ENCODE measurements at regions not wholly inside any gene's neighbourhood (a gene's known extent, or its start where the extent isn't known, plus 50 kb on each side); places are given as distances from the start of the nearest gene placed in this dataset.

DNA sequence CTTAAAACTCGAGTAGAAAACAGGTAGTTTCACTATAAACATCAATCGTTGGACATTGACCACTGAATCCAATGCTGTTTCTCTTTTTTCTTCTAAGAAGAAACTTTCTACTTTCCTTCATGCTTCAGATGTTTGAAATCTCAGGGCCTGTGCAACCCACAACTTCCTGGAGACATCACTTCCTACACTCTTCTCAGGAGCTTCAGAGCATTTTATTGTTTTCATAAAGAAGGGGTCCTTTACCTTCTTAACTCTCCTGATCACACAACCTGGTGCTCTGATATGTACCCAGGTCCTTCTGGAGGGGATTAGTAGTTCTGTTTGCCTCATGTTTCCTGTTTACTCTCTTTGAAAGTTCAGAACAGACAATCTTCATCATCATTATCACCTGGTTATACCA, 113.0 kb upstream of the VAV3 start:
- TF ChIP-seq, protein P1, sequence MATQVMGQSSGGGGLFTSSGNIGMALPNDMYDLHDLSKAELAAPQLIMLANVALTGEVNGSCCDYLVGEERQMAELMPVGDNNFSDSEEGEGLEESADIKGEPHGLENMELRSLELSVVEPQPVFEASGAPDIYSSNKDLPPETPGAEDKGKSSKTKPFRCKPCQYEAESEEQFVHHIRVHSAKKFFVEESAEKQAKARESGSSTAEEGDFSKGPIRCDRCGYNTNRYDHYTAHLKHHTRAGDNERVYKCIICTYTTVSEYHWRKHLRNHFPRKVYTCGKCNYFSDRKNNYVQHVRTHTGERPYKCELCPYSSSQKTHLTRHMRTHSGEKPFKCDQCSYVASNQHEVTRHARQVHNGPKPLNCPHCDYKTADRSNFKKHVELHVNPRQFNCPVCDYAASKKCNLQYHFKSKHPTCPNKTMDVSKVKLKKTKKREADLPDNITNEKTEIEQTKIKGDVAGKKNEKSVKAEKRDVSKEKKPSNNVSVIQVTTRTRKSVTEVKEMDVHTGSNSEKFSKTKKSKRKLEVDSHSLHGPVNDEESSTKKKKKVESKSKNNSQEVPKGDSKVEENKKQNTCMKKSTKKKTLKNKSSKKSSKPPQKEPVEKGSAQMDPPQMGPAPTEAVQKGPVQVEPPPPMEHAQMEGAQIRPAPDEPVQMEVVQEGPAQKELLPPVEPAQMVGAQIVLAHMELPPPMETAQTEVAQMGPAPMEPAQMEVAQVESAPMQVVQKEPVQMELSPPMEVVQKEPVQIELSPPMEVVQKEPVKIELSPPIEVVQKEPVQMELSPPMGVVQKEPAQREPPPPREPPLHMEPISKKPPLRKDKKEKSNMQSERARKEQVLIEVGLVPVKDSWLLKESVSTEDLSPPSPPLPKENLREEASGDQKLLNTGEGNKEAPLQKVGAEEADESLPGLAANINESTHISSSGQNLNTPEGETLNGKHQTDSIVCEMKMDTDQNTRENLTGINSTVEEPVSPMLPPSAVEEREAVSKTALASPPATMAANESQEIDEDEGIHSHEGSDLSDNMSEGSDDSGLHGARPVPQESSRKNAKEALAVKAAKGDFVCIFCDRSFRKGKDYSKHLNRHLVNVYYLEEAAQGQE (IDR thresholded peaks at IDR 0.05; ENCODE audit: low read depth), result no peak
- TF ChIP-seq, protein P2, sequence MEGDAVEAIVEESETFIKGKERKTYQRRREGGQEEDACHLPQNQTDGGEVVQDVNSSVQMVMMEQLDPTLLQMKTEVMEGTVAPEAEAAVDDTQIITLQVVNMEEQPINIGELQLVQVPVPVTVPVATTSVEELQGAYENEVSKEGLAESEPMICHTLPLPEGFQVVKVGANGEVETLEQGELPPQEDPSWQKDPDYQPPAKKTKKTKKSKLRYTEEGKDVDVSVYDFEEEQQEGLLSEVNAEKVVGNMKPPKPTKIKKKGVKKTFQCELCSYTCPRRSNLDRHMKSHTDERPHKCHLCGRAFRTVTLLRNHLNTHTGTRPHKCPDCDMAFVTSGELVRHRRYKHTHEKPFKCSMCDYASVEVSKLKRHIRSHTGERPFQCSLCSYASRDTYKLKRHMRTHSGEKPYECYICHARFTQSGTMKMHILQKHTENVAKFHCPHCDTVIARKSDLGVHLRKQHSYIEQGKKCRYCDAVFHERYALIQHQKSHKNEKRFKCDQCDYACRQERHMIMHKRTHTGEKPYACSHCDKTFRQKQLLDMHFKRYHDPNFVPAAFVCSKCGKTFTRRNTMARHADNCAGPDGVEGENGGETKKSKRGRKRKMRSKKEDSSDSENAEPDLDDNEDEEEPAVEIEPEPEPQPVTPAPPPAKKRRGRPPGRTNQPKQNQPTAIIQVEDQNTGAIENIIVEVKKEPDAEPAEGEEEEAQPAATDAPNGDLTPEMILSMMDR (IDR thresholded peaks at IDR 0.05 in 2 of 3, conservative IDR thresholded peaks at IDR 0.05 in 1 of 3; ENCODE audit: borderline replicate concordance in 1 of 3, insufficient read depth in 1 of 3, low read depth in 2 of 3, low read length in 2 of 3), result no peak
- TF ChIP-seq, protein P3, sequence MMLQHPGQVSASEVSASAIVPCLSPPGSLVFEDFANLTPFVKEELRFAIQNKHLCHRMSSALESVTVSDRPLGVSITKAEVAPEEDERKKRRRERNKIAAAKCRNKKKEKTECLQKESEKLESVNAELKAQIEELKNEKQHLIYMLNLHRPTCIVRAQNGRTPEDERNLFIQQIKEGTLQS (IDR thresholded peaks at IDR 0.05), result no peak
- no peak for TF ChIP-seq EZH2phosphoT487 (IDR thresholded peaks at IDR 0.05; ENCODE audit: borderline replicate concordance)
- no peak for TF ChIP-seq TCF7L2 (IDR thresholded peaks at IDR 0.05; ENCODE audit: borderline replicate concordance, extremely low read depth, insufficient read depth, insufficient read length)
- TF ChIP-seq JUND (IDR thresholded peaks at IDR 0.05), result no peak
- no peak for TF ChIP-seq YY1 (IDR thresholded peaks at IDR 0.05; ENCODE audit: extremely low read depth, insufficient replicate concordance, low read depth, low read length)
- no peak for TF ChIP-seq RAD21 (IDR thresholded peaks at IDR 0.05; ENCODE audit: low read depth)
- no peak for TF ChIP-seq POLR2AphosphoS5 (IDR thresholded peaks at IDR 0.05; ENCODE audit: low read depth, low read length)
- TF ChIP-seq EZH2 (IDR thresholded peaks at IDR 0.05), result no peak
- no peak for TF ChIP-seq SP1 (IDR thresholded peaks at IDR 0.05; ENCODE audit: low read depth)
- no peak for TF ChIP-seq SIN3A (IDR thresholded peaks at IDR 0.05; ENCODE audit: low read depth)
- TF ChIP-seq ZNF274 (IDR thresholded peaks at IDR 0.05; ENCODE audit: low read depth, low read length), result no peak
- TF ChIP-seq ELF1 (IDR thresholded peaks at IDR 0.05; ENCODE audit: borderline replicate concordance, low read depth), result no peak

All from HCT116 (cell line).